HepG2 (cell line): ENCODE measurements at regions not wholly inside any gene's neighbourhood (a gene's known extent, or its start where the extent isn't known, plus 50 kb on each side); places are given as distances from the start of the nearest gene placed in this dataset.

Experiments used
- CREB1 ChIP-seq, 2 experiments: fragments of 450-650 bp in 1 of 2; IDR thresholded peaks; 2 replicates each; pipeline ENCODE4 v1.6.1; 2016 to 2017; ENCODE audit warnings: control low read depth in 1 of 2, mild to moderate bottlenecking in 1 of 2, missing compliant biosample characterization in 1 of 2, missing genetic modification characterization in 1 of 2
- GATAD2A ChIP-seq: IDR thresholded peaks from 2 replicates; pipeline ENCODE4 v1.6.1; 2016
- NR2F1 ChIP-seq, 2 experiments: fragments of 450-650 bp in 1 of 2; formaldehyde crosslinking in 1 of 2; IDR thresholded peaks; 2 replicates each; pipeline versions ENCODE4 v1.5.0 to v1.6.1; 2016 to 2020; ENCODE audit warnings: mild to moderate bottlenecking in 1 of 2, missing compliant biosample characterization in 1 of 2, missing genetic modification reagents in 1 of 2, moderate library complexity in 1 of 2
- ONECUT2 ChIP-seq: sonication (generic); formaldehyde crosslinking; IDR thresholded peaks from 2 replicates; pipeline ENCODE4 v1.4.0; 2020; ENCODE audit warnings: missing genetic modification reagents
- PCBP1 ChIP-seq: fragments of 200-400 bp; formaldehyde crosslinking; IDR thresholded peaks from 2 replicates; pipeline ENCODE4 v1.6.1; 2017; ENCODE audit warnings: mild to moderate bottlenecking, low read depth, low read length, borderline replicate concordance
- SETDB1 ChIP-seq: sonication (generic); formaldehyde crosslinking; IDR thresholded peaks from 2 replicates; pipeline ENCODE4 v1.5.1; 2020; ENCODE audit warnings: missing genetic modification reagents, mild to moderate bottlenecking, borderline replicate concordance
- TBL1XR1 ChIP-seq: fragments of 150-350 bp; IDR thresholded peaks from 2 replicates; pipeline ENCODE4 v1.6.1; 2014; ENCODE audit warnings: borderline replicate concordance, low read length; ENCODE audit not compliant: partially characterized antibody
- TEAD3 ChIP-seq: optimal IDR thresholded peaks from 2 replicates; pipeline ENCODE3; 2016; ENCODE audit warnings: borderline replicate concordance
- TSC22D2 ChIP-seq: sonication (generic); formaldehyde crosslinking; IDR thresholded peaks from 2 replicates; pipeline ENCODE4 v1.5.1; 2020; ENCODE audit warnings: missing genetic modification reagents, mild to moderate bottlenecking, borderline replicate concordance
- U2AF2 ChIP-seq: fragments of 200-400 bp; formaldehyde crosslinking; IDR thresholded peaks from 2 replicates; pipeline ENCODE4 v1.6.1; 2017; ENCODE audit warnings: low read depth, mild to moderate bottlenecking, low read length
- ZC3H4 ChIP-seq: sonication (generic); formaldehyde crosslinking; IDR thresholded peaks from 2 replicates; pipeline ENCODE4 v1.4.0; 2020; ENCODE audit warnings: missing genetic modification reagents, borderline replicate concordance
- ZNF10 ChIP-seq: sonication (generic); formaldehyde crosslinking; IDR thresholded peaks from 2 replicates; pipeline ENCODE4 v1.4.0; 2020; ENCODE audit warnings: mild to moderate bottlenecking, low read depth, missing genetic modification reagents, borderline replicate concordance
- ZNF460 ChIP-seq: sonication (generic); formaldehyde crosslinking; IDR thresholded peaks from 2 replicates; pipeline ENCODE4 v1.5.1; 2020; ENCODE audit warnings: missing genetic modification reagents, mild to moderate bottlenecking, borderline replicate concordance
- ZNF543 ChIP-seq: sonication (generic); formaldehyde crosslinking; IDR thresholded peaks from 2 replicates; pipeline ENCODE4 v1.4.0; 2020; ENCODE audit warnings: mild to moderate bottlenecking, missing genetic modification reagents
- ZNF607 ChIP-seq: sonication (generic); formaldehyde crosslinking; IDR thresholded peaks from 2 replicates; pipeline ENCODE4 v1.5.1; 2020; ENCODE audit warnings: missing genetic modification reagents, mild to moderate bottlenecking, borderline replicate concordance
- ZNF678 ChIP-seq: sonication (generic); formaldehyde crosslinking; IDR thresholded peaks from 2 replicates; pipeline ENCODE4 v1.4.0; 2020; ENCODE audit warnings: mild to moderate bottlenecking, missing genetic modification reagents
- ZNF879 ChIP-seq: sonication (generic); formaldehyde crosslinking; IDR thresholded peaks from 2 replicates; pipeline ENCODE4 v1.8.1; 2023; ENCODE audit warnings: missing genetic modification reagents
- ZSCAN25 ChIP-seq: sonication (generic); formaldehyde crosslinking; IDR thresholded peaks from 2 replicates; pipeline ENCODE4 v1.8.0; 2022; ENCODE audit warnings: mild to moderate bottlenecking, missing genetic modification reagents
- TF ChIP-seq, protein P1 (sequence below): fragments of 450-650 bp; IDR thresholded peaks from 2 replicates; pipeline ENCODE4 v1.6.1; 2017; ENCODE audit warnings: mild to moderate bottlenecking
- TF ChIP-seq, protein P2 (sequence below), 2 experiments: IDR thresholded peaks; 2 replicates each; pipeline ENCODE4 v1.6.1; 2011 to 2012; ENCODE audit warnings: low read length in 2 of 2, borderline replicate concordance in 1 of 2, low read depth in 1 of 2, mild to moderate bottlenecking in 1 of 2, moderate library complexity in 1 of 2
- TF ChIP-seq, protein P3 (sequence below): sonication (generic); formaldehyde crosslinking; IDR thresholded peaks from 2 replicates; pipeline ENCODE4 v1.5.0; 2020; ENCODE audit warnings: mild to moderate bottlenecking, missing genetic modification reagents, moderate library complexity
- TF ChIP-seq, protein P4 (sequence below): sonication (generic); formaldehyde crosslinking; IDR thresholded peaks from 2 replicates; pipeline ENCODE4 v1.5.1; 2020; ENCODE audit warnings: mild to moderate bottlenecking, missing genetic modification reagents, moderate library complexity

DNA sequence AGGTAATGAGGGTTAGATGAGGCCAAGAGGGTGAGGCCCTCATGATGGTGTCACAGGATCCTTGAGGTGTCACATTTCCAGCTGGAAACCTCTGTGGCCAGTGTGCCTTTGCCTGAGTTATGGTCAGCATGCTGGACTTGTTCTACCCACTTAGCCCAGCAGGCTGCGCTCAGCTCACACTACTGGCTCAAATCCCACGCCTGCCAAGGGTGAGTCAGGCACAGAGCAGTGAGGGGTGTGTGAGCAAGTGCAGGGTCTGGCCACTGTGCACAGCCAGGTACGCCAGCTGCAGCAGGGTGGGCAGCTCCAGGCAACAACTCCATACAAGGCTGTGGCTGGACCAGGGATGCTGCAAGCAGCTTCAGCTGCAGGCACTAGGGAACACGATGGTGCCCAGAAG is 616.6 kb upstream of the FSHR start (continued):
- TF ChIP-seq, protein P1, sequence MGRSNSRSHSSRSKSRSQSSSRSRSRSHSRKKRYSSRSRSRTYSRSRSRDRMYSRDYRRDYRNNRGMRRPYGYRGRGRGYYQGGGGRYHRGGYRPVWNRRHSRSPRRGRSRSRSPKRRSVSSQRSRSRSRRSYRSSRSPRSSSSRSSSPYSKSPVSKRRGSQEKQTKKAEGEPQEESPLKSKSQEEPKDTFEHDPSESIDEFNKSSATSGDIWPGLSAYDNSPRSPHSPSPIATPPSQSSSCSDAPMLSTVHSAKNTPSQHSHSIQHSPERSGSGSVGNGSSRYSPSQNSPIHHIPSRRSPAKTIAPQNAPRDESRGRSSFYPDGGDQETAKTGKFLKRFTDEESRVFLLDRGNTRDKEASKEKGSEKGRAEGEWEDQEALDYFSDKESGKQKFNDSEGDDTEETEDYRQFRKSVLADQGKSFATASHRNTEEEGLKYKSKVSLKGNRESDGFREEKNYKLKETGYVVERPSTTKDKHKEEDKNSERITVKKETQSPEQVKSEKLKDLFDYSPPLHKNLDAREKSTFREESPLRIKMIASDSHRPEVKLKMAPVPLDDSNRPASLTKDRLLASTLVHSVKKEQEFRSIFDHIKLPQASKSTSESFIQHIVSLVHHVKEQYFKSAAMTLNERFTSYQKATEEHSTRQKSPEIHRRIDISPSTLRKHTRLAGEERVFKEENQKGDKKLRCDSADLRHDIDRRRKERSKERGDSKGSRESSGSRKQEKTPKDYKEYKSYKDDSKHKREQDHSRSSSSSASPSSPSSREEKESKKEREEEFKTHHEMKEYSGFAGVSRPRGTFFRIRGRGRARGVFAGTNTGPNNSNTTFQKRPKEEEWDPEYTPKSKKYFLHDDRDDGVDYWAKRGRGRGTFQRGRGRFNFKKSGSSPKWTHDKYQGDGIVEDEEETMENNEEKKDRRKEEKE: no peak
- TF ChIP-seq U2AF2 (no peak), ZNF460 (CRISPR knock-in tag) (no peak), GATAD2A (CRISPR knock-in tag) (no peak), ZC3H4 (CRISPR knock-in tag) (no peak), SETDB1 (no peak), ONECUT2 (CRISPR knock-in tag) (no peak), PCBP1 (no peak), TEAD3 (CRISPR knock-in tag) (no peak), ZNF879 (CRISPR knock-in tag) (no peak), ZNF607 (CRISPR knock-in tag) (no peak), CREB1 (IDR thresholded peaks at IDR 0.05) (no peak), CREB1 (CRISPR knock-in tag; IDR thresholded peaks at IDR 0.05) (no peak), ZNF678 (CRISPR knock-in tag) (no peak), ZNF543 (no peak), NR2F1 (CRISPR knock-in tag; IDR thresholded peaks at IDR 0.05) (no peak), ZNF10 (CRISPR knock-in tag) (no peak), TSC22D2 (CRISPR knock-in tag) (no peak), ZSCAN25 (CRISPR knock-in tag) (no peak), TBL1XR1 (no peak)
- TF ChIP-seq, protein P2, sequence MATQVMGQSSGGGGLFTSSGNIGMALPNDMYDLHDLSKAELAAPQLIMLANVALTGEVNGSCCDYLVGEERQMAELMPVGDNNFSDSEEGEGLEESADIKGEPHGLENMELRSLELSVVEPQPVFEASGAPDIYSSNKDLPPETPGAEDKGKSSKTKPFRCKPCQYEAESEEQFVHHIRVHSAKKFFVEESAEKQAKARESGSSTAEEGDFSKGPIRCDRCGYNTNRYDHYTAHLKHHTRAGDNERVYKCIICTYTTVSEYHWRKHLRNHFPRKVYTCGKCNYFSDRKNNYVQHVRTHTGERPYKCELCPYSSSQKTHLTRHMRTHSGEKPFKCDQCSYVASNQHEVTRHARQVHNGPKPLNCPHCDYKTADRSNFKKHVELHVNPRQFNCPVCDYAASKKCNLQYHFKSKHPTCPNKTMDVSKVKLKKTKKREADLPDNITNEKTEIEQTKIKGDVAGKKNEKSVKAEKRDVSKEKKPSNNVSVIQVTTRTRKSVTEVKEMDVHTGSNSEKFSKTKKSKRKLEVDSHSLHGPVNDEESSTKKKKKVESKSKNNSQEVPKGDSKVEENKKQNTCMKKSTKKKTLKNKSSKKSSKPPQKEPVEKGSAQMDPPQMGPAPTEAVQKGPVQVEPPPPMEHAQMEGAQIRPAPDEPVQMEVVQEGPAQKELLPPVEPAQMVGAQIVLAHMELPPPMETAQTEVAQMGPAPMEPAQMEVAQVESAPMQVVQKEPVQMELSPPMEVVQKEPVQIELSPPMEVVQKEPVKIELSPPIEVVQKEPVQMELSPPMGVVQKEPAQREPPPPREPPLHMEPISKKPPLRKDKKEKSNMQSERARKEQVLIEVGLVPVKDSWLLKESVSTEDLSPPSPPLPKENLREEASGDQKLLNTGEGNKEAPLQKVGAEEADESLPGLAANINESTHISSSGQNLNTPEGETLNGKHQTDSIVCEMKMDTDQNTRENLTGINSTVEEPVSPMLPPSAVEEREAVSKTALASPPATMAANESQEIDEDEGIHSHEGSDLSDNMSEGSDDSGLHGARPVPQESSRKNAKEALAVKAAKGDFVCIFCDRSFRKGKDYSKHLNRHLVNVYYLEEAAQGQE (IDR thresholded peaks at IDR 0.05; ENCODE audit: borderline replicate concordance in 1 of 2, low read depth in 1 of 2, low read length in 2 of 2): no peak
- TF ChIP-seq, protein P3, sequence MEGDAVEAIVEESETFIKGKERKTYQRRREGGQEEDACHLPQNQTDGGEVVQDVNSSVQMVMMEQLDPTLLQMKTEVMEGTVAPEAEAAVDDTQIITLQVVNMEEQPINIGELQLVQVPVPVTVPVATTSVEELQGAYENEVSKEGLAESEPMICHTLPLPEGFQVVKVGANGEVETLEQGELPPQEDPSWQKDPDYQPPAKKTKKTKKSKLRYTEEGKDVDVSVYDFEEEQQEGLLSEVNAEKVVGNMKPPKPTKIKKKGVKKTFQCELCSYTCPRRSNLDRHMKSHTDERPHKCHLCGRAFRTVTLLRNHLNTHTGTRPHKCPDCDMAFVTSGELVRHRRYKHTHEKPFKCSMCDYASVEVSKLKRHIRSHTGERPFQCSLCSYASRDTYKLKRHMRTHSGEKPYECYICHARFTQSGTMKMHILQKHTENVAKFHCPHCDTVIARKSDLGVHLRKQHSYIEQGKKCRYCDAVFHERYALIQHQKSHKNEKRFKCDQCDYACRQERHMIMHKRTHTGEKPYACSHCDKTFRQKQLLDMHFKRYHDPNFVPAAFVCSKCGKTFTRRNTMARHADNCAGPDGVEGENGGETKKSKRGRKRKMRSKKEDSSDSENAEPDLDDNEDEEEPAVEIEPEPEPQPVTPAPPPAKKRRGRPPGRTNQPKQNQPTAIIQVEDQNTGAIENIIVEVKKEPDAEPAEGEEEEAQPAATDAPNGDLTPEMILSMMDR: peak; percentile 94
- TF ChIP-seq, protein P4, sequence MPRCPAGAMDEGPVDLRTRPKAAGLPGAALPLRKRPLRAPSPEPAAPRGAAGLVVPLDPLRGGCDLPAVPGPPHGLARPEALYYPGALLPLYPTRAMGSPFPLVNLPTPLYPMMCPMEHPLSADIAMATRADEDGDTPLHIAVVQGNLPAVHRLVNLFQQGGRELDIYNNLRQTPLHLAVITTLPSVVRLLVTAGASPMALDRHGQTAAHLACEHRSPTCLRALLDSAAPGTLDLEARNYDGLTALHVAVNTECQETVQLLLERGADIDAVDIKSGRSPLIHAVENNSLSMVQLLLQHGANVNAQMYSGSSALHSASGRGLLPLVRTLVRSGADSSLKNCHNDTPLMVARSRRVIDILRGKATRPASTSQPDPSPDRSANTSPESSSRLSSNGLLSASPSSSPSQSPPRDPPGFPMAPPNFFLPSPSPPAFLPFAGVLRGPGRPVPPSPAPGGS (CRISPR knock-in tag): no peak
